Epithelial cell of esophagus (primary cell): ENCODE measurements at regions not wholly inside any gene's neighbourhood (a gene's known extent, or its start where the extent isn't known, plus 50 kb on each side); places are given as distances from the start of the nearest gene placed in this dataset.

ENCODE experiments used
- DNase-seq: peaks from one replicate; pipeline ENCODE4 v3.0.0; 2010; ENCODE audit warnings: low read depth
- H3K4me3 ChIP-seq: 2 replicates; pipeline ENCODE4 v1.5.1; 2011; ENCODE audit warnings: mild to moderate bottlenecking, low read length, control low read depth
- TF ChIP-seq, protein P1 (sequence below): IDR thresholded peaks from 2 replicates; pipeline ENCODE4 v1.5.1; 2011; ENCODE audit warnings: low read depth, mild to moderate bottlenecking, low read length, control low read depth, inconsistent platforms; ENCODE audit not compliant: insufficient read depth; ENCODE audit errors: missing control alignments

DNA sequence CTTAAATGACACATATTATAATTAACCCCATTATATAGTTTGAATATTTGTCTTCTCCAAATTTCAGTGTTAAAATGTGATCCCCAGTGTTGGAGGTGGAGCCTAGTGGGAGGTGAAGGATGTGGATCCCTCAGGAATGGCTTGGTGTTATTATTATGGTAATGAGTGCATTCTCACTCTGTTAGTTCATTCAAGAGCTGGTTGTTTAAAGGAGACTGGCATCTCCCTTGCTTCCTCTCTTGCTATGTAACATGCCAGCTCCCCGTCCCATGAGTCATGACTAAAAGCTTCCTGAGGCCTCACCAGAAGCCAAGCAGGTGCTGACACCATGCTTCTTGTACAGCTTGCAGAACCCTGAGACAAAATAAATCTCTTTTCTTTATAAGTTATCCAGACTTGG, 1612.7 kb downstream of the AMY1C start:
- no peak for DNase-seq
- TF ChIP-seq, protein P1, sequence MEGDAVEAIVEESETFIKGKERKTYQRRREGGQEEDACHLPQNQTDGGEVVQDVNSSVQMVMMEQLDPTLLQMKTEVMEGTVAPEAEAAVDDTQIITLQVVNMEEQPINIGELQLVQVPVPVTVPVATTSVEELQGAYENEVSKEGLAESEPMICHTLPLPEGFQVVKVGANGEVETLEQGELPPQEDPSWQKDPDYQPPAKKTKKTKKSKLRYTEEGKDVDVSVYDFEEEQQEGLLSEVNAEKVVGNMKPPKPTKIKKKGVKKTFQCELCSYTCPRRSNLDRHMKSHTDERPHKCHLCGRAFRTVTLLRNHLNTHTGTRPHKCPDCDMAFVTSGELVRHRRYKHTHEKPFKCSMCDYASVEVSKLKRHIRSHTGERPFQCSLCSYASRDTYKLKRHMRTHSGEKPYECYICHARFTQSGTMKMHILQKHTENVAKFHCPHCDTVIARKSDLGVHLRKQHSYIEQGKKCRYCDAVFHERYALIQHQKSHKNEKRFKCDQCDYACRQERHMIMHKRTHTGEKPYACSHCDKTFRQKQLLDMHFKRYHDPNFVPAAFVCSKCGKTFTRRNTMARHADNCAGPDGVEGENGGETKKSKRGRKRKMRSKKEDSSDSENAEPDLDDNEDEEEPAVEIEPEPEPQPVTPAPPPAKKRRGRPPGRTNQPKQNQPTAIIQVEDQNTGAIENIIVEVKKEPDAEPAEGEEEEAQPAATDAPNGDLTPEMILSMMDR: no peak
- H3K4me3 ChIP-seq: no peak overlapping the region

DNA sequence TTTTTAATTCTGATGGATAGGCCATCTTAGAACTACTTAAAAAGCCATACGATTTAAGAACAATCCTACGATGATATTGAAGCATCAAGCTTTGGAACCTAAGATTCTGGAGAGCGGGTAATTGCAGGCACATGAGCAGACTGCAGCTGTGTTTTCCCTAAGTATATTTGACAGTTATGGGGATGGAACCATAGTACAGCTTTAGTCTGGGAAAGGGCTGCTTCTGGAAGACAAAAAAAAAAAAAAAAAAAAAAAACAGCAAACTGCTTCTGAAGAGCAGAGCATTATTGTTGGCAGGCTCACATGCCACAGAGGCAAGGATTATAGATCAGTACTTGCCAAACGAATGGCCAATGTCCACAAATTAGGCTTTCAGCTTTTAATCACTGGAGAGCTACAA, 1618.7 kb downstream of the AMY1C start:
- TF ChIP-seq, protein P1: no peak
- no peak for DNase-seq
- H3K4me3 ChIP-seq: no peak overlapping the region

DNA sequence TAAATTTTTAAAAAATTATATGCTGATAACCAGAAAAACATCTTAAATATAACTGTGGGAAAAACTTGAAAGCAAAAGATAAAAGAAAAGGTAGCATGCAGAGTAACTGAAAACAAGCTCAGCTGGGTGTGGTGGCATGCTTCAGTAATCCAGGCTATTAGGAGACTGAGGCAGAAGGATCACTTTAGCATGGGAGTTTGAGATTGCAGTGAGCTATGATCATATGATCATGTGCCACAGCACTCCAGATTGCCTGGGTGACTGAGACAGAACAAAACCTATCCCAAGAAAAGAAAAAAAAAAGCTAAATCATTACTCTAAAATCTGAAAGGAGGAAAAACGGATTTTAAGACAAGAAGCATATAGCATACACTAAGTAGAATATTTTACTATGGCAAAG, 1624.0 kb downstream of the AMY1C start:
- H3K4me3 ChIP-seq: no peak overlapping the region
- TF ChIP-seq, protein P1: no peak
- no peak for DNase-seq

- no peak overlapping the region for H3K4me3 ChIP-seq
- TF ChIP-seq, protein P1: no peak
- DNase-seq: no peak
These were observed 1636.8 kb downstream of the AMY1C start for GRCh38 chr1:105386489-105386888.

DNA sequence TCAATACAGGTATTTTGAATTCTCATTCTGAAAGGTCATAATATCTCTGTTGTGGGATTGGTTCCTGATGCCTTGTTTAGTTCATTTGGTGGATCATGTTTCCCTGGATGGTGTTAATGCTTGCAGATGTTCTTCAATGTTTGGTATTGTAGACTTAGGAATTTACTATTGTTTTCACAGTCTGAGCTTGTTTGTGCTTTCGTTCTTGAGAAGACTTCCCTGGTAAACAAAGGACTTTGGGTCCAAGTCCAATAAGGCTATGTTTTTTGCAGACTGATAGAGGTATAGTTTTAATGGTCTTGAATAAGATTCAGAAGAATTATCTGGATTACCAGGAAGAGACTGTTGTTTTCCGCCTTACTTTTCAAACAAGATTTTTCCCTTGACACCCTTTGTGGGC, 1646.3 kb downstream of the AMY1C start:
- H3K4me3 ChIP-seq: no peak overlapping the region
- TF ChIP-seq, protein P1: no peak
- no peak for DNase-seq

- no peak overlapping the region for H3K4me3 ChIP-seq
- TF ChIP-seq, protein P1: no peak
- no peak for DNase-seq
These were observed 1649.2 kb downstream of the AMY1C start for GRCh38 chr1:105398909-105399308.

DNA sequence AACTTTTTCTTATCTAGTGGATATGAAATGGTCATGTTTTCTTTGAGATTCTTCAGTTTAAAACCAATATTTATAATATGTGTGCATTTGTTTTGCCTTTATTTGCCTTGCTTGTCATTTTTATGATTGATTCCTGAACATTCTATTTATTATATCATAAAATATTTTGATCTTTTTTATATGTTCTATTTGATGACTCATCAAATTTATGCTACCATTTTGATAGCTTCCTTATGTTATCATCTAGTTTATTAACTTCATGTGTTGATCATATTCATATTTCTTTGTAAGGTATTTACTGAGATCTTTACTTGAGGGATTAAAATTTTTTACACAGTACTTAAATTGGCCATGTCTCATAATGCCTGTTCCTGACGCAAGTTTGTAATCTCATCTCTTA, 1650.0 kb downstream of the AMY1C start:
- H3K4me3 ChIP-seq: no peak overlapping the region
- TF ChIP-seq, protein P1: no peak
- DNase-seq: no peak
